ENCODE measurements at regions not wholly inside any gene's neighbourhood (a gene's known extent, or its start where the extent isn't known, plus 50 kb on each side); places are given as distances from the start of the nearest gene placed in this dataset.
"Not testable (repeated sequence)": the region's sequence is repeated elsewhere in the genome, so short reads cannot be mapped to it uniquely, and the experiment has no call there.

- TF ChIP-seq CTCF (IDR thresholded peaks at IDR 0.05; ENCODE audit: extremely low read depth, missing control alignments), result no peak
- DNase-seq (ENCODE audit: low spot score), result no peak
These were observed 467.9 kb downstream of the SIPA1L2 start for GRCh38 chr1:232162001-232162400.

GRCh38 chr1:232158558-232158957 is 471.4 kb downstream of the SIPA1L2 start:
- not testable (repeated sequence) for DNase-seq (ENCODE audit: low spot score)

- not testable (repeated sequence) for DNase-seq (ENCODE audit: low spot score)
These were observed 473.9 kb downstream of the SIPA1L2 start for GRCh38 chr1:232156070-232156469.

GRCh38 chr1:232153652-232154051 is 476.3 kb downstream of the SIPA1L2 start:
- TF ChIP-seq CTCF (IDR thresholded peaks at IDR 0.05; ENCODE audit: extremely low read depth, missing control alignments), result no peak
- no peak for DNase-seq (ENCODE audit: low spot score)

- TF ChIP-seq CTCF (IDR thresholded peaks at IDR 0.05; ENCODE audit: extremely low read depth, missing control alignments), result no peak
- DNase-seq (ENCODE audit: low spot score), result no peak
These were observed 479.0 kb downstream of the SIPA1L2 start for GRCh38 chr1:232150770-232151548.

GRCh38 chr1:232149287-232150201 is 480.4 kb downstream of the SIPA1L2 start:
- no peak for TF ChIP-seq CTCF (IDR thresholded peaks at IDR 0.05; ENCODE audit: extremely low read depth, missing control alignments)
- DNase-seq (ENCODE audit: low spot score), result no peak

GRCh38 chr1:232147215-232147614 is 482.7 kb downstream of the SIPA1L2 start:
- TF ChIP-seq CTCF (IDR thresholded peaks at IDR 0.05; ENCODE audit: extremely low read depth, missing control alignments), result no peak
- DNase-seq (ENCODE audit: low spot score), result no peak

GRCh38 chr1:232146514-232146913 is 483.4 kb downstream of the SIPA1L2 start:
- TF ChIP-seq CTCF (IDR thresholded peaks at IDR 0.05; ENCODE audit: extremely low read depth, missing control alignments), result no peak
- no peak for DNase-seq (ENCODE audit: low spot score)

All from GM20000 (cell line).